ENCODE measurements at regions not wholly inside any gene's neighbourhood (a gene's known extent, or its start where the extent isn't known, plus 50 kb on each side); places are given as distances from the start of the nearest gene placed in this dataset.

DNA sequence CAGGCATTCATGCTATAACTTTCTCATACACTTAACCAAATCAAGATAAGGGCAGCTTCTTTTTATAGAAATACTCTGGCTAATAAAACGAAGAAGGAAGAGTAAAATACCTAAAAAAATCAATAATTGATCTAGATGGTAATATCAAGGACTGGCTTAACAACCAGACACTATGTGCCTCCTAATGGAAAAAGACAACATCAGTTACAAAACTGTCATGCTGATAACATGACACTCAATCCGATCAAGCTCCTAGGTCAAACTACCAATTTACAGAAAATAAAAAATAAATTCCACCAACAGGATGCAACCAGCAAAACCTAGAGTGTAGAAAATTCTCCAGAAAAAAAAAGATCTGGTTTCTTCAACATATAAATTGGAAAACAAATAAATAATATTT is 634.6 kb downstream of the IGSF11 start:
- H3K27me3 ChIP-seq (ENCODE audit: insufficient read depth, low read length), result no peaks in the 10 kb centered on the region
- Mint-ChIP-seq H3K36me3 (ENCODE audit: low read depth, unreplicated experiment) (no peaks in the 10 kb centered on the region), H3K27ac (ENCODE audit: unreplicated experiment) (no peak overlapping the region), H3K27me3 (ENCODE audit: low read depth, unreplicated experiment) (no peaks in the 10 kb centered on the region), H3K4me3 (ENCODE audit: unreplicated experiment) (no peak overlapping the region), H3K4me1 (ENCODE audit: low read depth, unreplicated experiment) (no peaks in the 10 kb centered on the region), H3K9me3 (ENCODE audit: unreplicated experiment) (no peaks in the 10 kb centered on the region)
- H3K79me2 ChIP-seq (ENCODE audit: insufficient read depth, low read length), result no peaks in the 10 kb centered on the region
- FAIRE-seq, result no peak
- H3K36me3 ChIP-seq (ENCODE audit: insufficient read depth, low read length), result no peaks in the 10 kb centered on the region
- H3K9me3 ChIP-seq (ENCODE audit: insufficient read depth, low read depth, low read length), result no peaks in the 10 kb centered on the region
- no peaks in the 10 kb centered on the region for H3K4me1 ChIP-seq (ENCODE audit: insufficient read depth, low read length)
- no peak for DNase-seq (ENCODE audit: low read depth)
- H2AFZ ChIP-seq (ENCODE audit: low read depth, low read length), result no peak overlapping the region
- H3K9ac ChIP-seq (ENCODE audit: low read length), result no peak overlapping the region
- no peak overlapping the region for H3K4me3 ChIP-seq (ENCODE audit: insufficient read depth, low read depth, low read length)
- no peak overlapping the region for H3K4me2 ChIP-seq (ENCODE audit: low read length)
- no peak overlapping the region for H3K27ac ChIP-seq (ENCODE audit: low read depth, low read length)
- TF ChIP-seq, protein P1, sequence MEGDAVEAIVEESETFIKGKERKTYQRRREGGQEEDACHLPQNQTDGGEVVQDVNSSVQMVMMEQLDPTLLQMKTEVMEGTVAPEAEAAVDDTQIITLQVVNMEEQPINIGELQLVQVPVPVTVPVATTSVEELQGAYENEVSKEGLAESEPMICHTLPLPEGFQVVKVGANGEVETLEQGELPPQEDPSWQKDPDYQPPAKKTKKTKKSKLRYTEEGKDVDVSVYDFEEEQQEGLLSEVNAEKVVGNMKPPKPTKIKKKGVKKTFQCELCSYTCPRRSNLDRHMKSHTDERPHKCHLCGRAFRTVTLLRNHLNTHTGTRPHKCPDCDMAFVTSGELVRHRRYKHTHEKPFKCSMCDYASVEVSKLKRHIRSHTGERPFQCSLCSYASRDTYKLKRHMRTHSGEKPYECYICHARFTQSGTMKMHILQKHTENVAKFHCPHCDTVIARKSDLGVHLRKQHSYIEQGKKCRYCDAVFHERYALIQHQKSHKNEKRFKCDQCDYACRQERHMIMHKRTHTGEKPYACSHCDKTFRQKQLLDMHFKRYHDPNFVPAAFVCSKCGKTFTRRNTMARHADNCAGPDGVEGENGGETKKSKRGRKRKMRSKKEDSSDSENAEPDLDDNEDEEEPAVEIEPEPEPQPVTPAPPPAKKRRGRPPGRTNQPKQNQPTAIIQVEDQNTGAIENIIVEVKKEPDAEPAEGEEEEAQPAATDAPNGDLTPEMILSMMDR (IDR thresholded peaks at IDR 0.05; ENCODE audit: insufficient read depth, low read depth, low read length), result no peak
- TF ChIP-seq EZH2 (IDR thresholded peaks at IDR 0.05; ENCODE audit: insufficient read depth, low read length), result no peak
- no peaks in the 10 kb centered on the region for H4K20me1 ChIP-seq (ENCODE audit: insufficient read depth, low read length)

GRCh38 chr3:118400886-118401285 is 633.8 kb downstream of the IGSF11 start:
- H3K4me3 ChIP-seq (ENCODE audit: insufficient read depth, low read depth, low read length), result no peak overlapping the region
- H3K4me1 ChIP-seq (ENCODE audit: insufficient read depth, low read length), result no peaks in the 10 kb centered on the region
- H2AFZ ChIP-seq (ENCODE audit: low read depth, low read length), result no peak overlapping the region
- no peaks in the 10 kb centered on the region for H3K36me3 ChIP-seq (ENCODE audit: insufficient read depth, low read length)
- no peak overlapping the region for H3K27ac ChIP-seq (ENCODE audit: low read depth, low read length)
- H4K20me1 ChIP-seq (ENCODE audit: insufficient read depth, low read length), result no peaks in the 10 kb centered on the region
- no peaks in the 10 kb centered on the region for H3K4me1 Mint-ChIP-seq (ENCODE audit: low read depth, unreplicated experiment)
- H3K27ac Mint-ChIP-seq (ENCODE audit: unreplicated experiment), result no peak overlapping the region
- no peaks in the 10 kb centered on the region for H3K79me2 ChIP-seq (ENCODE audit: insufficient read depth, low read length)
- TF ChIP-seq EZH2 (IDR thresholded peaks at IDR 0.05; ENCODE audit: insufficient read depth, low read length), result no peak
- TF ChIP-seq, protein P1 (IDR thresholded peaks at IDR 0.05; ENCODE audit: insufficient read depth, low read depth, low read length), result no peak
- FAIRE-seq (no peak), DNase-seq (ENCODE audit: low read depth) (no peak)
- H3K36me3 Mint-ChIP-seq (ENCODE audit: low read depth, unreplicated experiment), result no peaks in the 10 kb centered on the region
- H3K4me3 Mint-ChIP-seq (ENCODE audit: unreplicated experiment), result no peak overlapping the region
- no peak overlapping the region for H3K9ac ChIP-seq (ENCODE audit: low read length)
- no peaks in the 10 kb centered on the region for H3K27me3 ChIP-seq (ENCODE audit: insufficient read depth, low read length)
- no peak overlapping the region for H3K4me2 ChIP-seq (ENCODE audit: low read length)
- no peaks in the 10 kb centered on the region for H3K9me3 Mint-ChIP-seq (ENCODE audit: unreplicated experiment)
- H3K9me3 ChIP-seq (ENCODE audit: insufficient read depth, low read depth, low read length), result no peaks in the 10 kb centered on the region
- no peaks in the 10 kb centered on the region for H3K27me3 Mint-ChIP-seq (ENCODE audit: low read depth, unreplicated experiment)

DNA sequence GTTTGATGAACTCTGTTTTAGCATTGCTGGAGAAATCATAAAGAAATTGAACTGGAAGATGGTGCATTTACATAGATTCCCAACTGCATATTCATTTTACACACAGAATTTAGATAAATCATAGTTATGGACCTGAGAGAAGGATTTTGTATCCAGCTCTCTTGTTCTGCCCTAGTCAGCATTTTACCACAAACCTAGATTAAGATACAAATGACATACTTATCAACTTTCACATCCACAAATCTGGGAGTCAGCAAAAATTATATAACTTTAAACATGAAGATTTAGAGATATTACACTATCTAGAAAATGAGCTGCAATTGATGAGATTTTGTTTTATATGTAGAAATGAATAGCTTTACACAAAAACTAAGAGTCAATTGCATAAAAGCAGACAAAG is 632.8 kb downstream of the IGSF11 start:
- Histone ChIP-seq H3K36me3 (ENCODE audit: insufficient read depth, low read length) (no peaks in the 10 kb centered on the region), H2AFZ (ENCODE audit: low read depth, low read length) (no peak overlapping the region), H3K4me2 (ENCODE audit: low read length) (no peak overlapping the region), H4K20me1 (ENCODE audit: insufficient read depth, low read length) (no peaks in the 10 kb centered on the region), H3K79me2 (ENCODE audit: insufficient read depth, low read length) (no peaks in the 10 kb centered on the region), H3K27ac (ENCODE audit: low read depth, low read length) (no peak overlapping the region), H3K9ac (ENCODE audit: low read length) (no peak overlapping the region), H3K4me3 (ENCODE audit: insufficient read depth, low read depth, low read length) (no peak overlapping the region), H3K27me3 (ENCODE audit: insufficient read depth, low read length) (no peaks in the 10 kb centered on the region), H3K9me3 (ENCODE audit: insufficient read depth, low read depth, low read length) (no peaks in the 10 kb centered on the region), H3K4me1 (ENCODE audit: insufficient read depth, low read length) (no peaks in the 10 kb centered on the region)
- FAIRE-seq (no peak), DNase-seq (ENCODE audit: low read depth) (no peak)
- H3K4me1 Mint-ChIP-seq (ENCODE audit: low read depth, unreplicated experiment), result no peaks in the 10 kb centered on the region
- H3K27me3 Mint-ChIP-seq (ENCODE audit: low read depth, unreplicated experiment), result no peaks in the 10 kb centered on the region
- TF ChIP-seq, protein P1 (IDR thresholded peaks at IDR 0.05; ENCODE audit: insufficient read depth, low read depth, low read length), result no peak
- TF ChIP-seq EZH2 (IDR thresholded peaks at IDR 0.05; ENCODE audit: insufficient read depth, low read length), result no peak
- H3K9me3 Mint-ChIP-seq (ENCODE audit: unreplicated experiment), result no peaks in the 10 kb centered on the region
- H3K27ac Mint-ChIP-seq (ENCODE audit: unreplicated experiment), result no peak overlapping the region
- no peak overlapping the region for H3K4me3 Mint-ChIP-seq (ENCODE audit: unreplicated experiment)
- no peaks in the 10 kb centered on the region for H3K36me3 Mint-ChIP-seq (ENCODE audit: low read depth, unreplicated experiment)

All from astrocyte (in vitro differentiated cells and primary cell).